GM12891 (cell line): ENCODE measurements at regions not wholly inside any gene's neighbourhood (a gene's known extent, or its start where the extent isn't known, plus 50 kb on each side); places are given as distances from the start of the nearest gene placed in this dataset.
"Not testable (repeated sequence)": the region's sequence is repeated elsewhere in the genome, so short reads cannot be mapped to it uniquely, and the experiment has no call there.

ENCODE experiments used
- PAX5 ChIP-seq: IDR thresholded peaks from 2 replicates; pipeline ENCODE4 v1.6.1; 2011; ENCODE audit warnings: low read length, moderate library complexity, mild to moderate bottlenecking; ENCODE audit not compliant: insufficient read depth, severe bottlenecking
- POLR2A ChIP-seq: IDR thresholded peaks from 2 replicates; pipeline ENCODE4 v1.6.1; 2011; ENCODE audit warnings: low read depth, low read length, control low read depth
- POLR2AphosphoS5 ChIP-seq: IDR thresholded peaks from 2 replicates; pipeline ENCODE4 v1.6.1; 2011; ENCODE audit warnings: low read depth, low read length, control low read depth
- POU2F2 ChIP-seq: IDR thresholded peaks from 2 replicates; pipeline ENCODE4 v1.6.1; 2011; ENCODE audit warnings: low read depth, mild to moderate bottlenecking, control low read depth, low read length, moderate library complexity
- SPI1 ChIP-seq: IDR thresholded peaks from 2 replicates; pipeline ENCODE4 v1.6.1; 2011; ENCODE audit warnings: low read depth, low read length, control low read depth
- TAF1 ChIP-seq: IDR thresholded peaks from 2 replicates; pipeline ENCODE4 v1.6.1; 2011; ENCODE audit warnings: low read depth, low read length, control low read depth

- TF ChIP-seq POLR2A, POLR2AphosphoS5, POU2F2, SPI1, TAF1, PAX5: not testable (repeated sequence)
Measured at GRCh38 chr6:57747716-57748115, 430.3 kb downstream of the PRIM2 start.
